Astrocyte (in vitro differentiated cells and primary cell): ENCODE measurements at regions not wholly inside any gene's neighbourhood (a gene's known extent, or its start where the extent isn't known, plus 50 kb on each side); places are given as distances from the start of the nearest gene placed in this dataset.

ENCODE experiments used
- EZH2 ChIP-seq: IDR thresholded peaks from 2 replicates; pipeline ENCODE4 v1.6.1; 2012; ENCODE audit warnings: mild to moderate bottlenecking, low read length, inconsistent platforms; ENCODE audit not compliant: insufficient read depth
- TF ChIP-seq, protein P1 (sequence below): IDR thresholded peaks from 2 replicates; pipeline ENCODE4 v1.5.1; 2011; ENCODE audit warnings: low read depth, mild to moderate bottlenecking, inconsistent platforms, low read length, moderate library complexity; ENCODE audit not compliant: insufficient read depth

DNA sequence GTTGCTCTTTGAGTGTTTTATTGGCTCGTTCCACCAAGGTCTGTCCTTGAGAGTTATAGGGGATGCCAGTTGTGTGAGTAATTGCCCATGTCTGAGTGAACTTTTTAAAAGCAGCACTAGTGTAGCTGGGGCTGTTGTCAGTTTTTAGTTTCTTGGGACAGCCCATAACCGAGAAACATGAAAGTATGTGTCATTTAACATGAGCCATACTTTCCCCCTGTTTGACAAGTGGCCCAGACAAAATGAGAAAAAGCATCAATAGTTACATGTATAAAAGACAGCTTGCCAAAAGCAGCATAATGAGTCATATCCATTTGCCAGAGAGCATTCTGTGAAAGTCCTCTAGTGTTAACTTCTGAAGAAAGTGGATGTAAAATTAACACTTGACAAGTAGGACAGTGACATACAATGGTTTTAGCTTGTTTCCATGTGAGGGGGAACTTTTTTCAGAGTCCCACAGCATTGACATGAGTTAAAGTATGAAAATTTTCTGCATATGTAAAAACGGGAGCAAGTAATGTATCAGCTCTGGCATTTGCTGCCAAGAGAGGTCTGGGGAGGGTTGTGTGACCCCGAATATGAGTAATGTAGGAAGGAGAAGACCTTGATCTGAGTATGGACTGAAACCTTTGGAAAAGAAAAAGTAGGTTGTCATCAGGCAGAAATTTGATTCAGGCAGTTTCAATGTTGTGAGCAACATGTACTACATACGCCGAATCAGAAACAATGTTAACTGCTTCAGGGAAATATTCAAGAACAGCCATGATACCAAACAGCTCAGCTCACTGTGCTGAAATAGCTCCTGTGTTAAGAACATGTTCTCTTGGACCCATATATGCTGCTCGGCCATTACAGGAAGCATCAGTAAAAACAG, 56.8 kb upstream of the ARL4D start:
- no peak for TF ChIP-seq EZH2
- TF ChIP-seq, protein P1, sequence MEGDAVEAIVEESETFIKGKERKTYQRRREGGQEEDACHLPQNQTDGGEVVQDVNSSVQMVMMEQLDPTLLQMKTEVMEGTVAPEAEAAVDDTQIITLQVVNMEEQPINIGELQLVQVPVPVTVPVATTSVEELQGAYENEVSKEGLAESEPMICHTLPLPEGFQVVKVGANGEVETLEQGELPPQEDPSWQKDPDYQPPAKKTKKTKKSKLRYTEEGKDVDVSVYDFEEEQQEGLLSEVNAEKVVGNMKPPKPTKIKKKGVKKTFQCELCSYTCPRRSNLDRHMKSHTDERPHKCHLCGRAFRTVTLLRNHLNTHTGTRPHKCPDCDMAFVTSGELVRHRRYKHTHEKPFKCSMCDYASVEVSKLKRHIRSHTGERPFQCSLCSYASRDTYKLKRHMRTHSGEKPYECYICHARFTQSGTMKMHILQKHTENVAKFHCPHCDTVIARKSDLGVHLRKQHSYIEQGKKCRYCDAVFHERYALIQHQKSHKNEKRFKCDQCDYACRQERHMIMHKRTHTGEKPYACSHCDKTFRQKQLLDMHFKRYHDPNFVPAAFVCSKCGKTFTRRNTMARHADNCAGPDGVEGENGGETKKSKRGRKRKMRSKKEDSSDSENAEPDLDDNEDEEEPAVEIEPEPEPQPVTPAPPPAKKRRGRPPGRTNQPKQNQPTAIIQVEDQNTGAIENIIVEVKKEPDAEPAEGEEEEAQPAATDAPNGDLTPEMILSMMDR, result no peak
